DOHH2 (cell line): ENCODE measurements at regions not wholly inside any gene's neighbourhood (a gene's known extent, or its start where the extent isn't known, plus 50 kb on each side); places are given as distances from the start of the nearest gene placed in this dataset.

Source experiments
- H3F3A ChIP-seq: fragments of 200-600 bp; sonication (generic), shearing (Covaris generic); 2 replicates; pipeline ENCODE4 v1.6.0; 2016; ENCODE audit warnings: antibody characterized with exemption, mild to moderate bottlenecking; ENCODE audit not compliant: control insufficient read depth, insufficient read depth
- H3K27ac ChIP-seq: fragments of 200-600 bp; sonication (generic); 2 replicates; pipeline ENCODE4 v1.5.1; 2014; ENCODE audit warnings: low read depth, mild to moderate bottlenecking, low read length, moderate library complexity
- H3K27me3 ChIP-seq: fragments of 200-600 bp; sonication (generic); 2 replicates; pipeline ENCODE4 v1.6.1; 2014; ENCODE audit warnings: mild to moderate bottlenecking, low read length, mixed read lengths; ENCODE audit not compliant: control insufficient read depth
- H3K36me3 ChIP-seq: fragments of 200-600 bp; sonication (generic); 2 replicates; pipeline ENCODE4 v1.6.1; 2014; ENCODE audit warnings: mild to moderate bottlenecking, low read length, moderate library complexity, mixed read lengths; ENCODE audit not compliant: control insufficient read depth
- H3K4me1 ChIP-seq: fragments of 200-600 bp; sonication (generic); 2 replicates; pipeline ENCODE4 v1.6.1; 2014; ENCODE audit warnings: mild to moderate bottlenecking, low read length, mixed read lengths; ENCODE audit not compliant: control insufficient read depth
- H3K4me2 ChIP-seq: fragments of 200-600 bp; sonication (generic); 2 replicates; pipeline ENCODE4 v1.6.0; 2014; ENCODE audit warnings: mild to moderate bottlenecking, low read length, moderate library complexity
- H3K4me3 ChIP-seq: fragments of 200-600 bp; sonication (generic); 2 replicates; pipeline ENCODE4 v1.5.1; 2014; ENCODE audit warnings: mild to moderate bottlenecking, low read length, mixed read lengths
- H3K79me2 ChIP-seq: fragments of 200-600 bp; sonication (generic); 2 replicates; pipeline ENCODE4 v1.6.1; 2014; ENCODE audit warnings: mild to moderate bottlenecking, low read length, mixed read lengths; ENCODE audit not compliant: control insufficient read depth
- H3K9me2 ChIP-seq: fragments of 200-600 bp; sonication (generic); replicated peaks from 2 replicates; pipeline ENCODE4 v1.6.1; 2014; ENCODE audit warnings: mild to moderate bottlenecking, low read length, mixed read lengths; ENCODE audit not compliant: control insufficient read depth
- H3K9me3 ChIP-seq: fragments of 200-600 bp; sonication (generic); 2 replicates; pipeline ENCODE4 v1.6.1; 2014; ENCODE audit warnings: antibody characterized with exemption, low read length, mixed read lengths; ENCODE audit not compliant: control insufficient read depth, insufficient read depth
- H4K20me1 ChIP-seq: fragments of 200-600 bp; sonication (generic); 2 replicates; pipeline ENCODE4 v1.6.0; 2014; ENCODE audit warnings: low read depth, mild to moderate bottlenecking, antibody characterized with exemption, low read length, moderate library complexity; ENCODE audit not compliant: control insufficient read depth, insufficient read depth
- EZH2phosphoT487 ChIP-seq: fragments of 200-600 bp; sonication (generic); IDR thresholded peaks from 2 replicates; pipeline ENCODE4 v1.6.1; 2017; ENCODE audit warnings: borderline replicate concordance, mild to moderate bottlenecking, antibody characterized with exemption, low read length, moderate library complexity, mixed read lengths
- TF ChIP-seq, protein P1 (sequence below): fragments of 200-600 bp; sonication (generic); IDR thresholded peaks from one replicate; pipeline ENCODE4 v1.5.1; 2014; ENCODE audit warnings: antibody characterized with exemption, mild to moderate bottlenecking, low read depth, low read length; ENCODE audit not compliant: poor library complexity, severe bottlenecking

DNA sequence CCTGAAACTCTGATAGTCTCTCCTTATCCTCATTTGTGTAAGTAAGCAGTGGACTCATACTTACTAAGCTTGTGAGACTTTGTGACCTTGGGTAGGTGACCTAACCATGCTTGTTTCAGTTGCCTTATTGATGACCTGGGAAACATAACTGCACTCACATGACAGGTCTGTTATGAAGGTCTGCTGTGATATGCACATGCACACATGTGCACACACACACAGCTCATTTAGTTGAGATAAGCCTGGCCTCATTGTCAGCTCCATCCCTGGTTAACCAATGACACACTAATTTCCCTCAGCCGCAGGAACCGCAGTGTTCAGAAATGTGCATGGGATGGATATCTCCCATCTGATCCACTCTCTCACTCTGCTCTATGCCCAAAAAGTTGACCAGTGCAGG, 177.2 kb downstream of the GPAM start:
- Histone ChIP-seq H3K79me2 (no peaks in the 10 kb centered on the region), H3K9me3 (no peaks in the 10 kb centered on the region), H3K27me3 (no peaks in the 10 kb centered on the region), H3K4me2 (no peak overlapping the region), H3K36me3 (no peaks in the 10 kb centered on the region), H3K9me2 (no peaks in the 10 kb centered on the region), H3K4me3 (no peak overlapping the region), H4K20me1 (no peaks in the 10 kb centered on the region), H3K27ac (no peak overlapping the region), H3K4me1 (no peaks in the 10 kb centered on the region), H3F3A (no peaks in the 10 kb centered on the region)
- TF ChIP-seq, protein P1, sequence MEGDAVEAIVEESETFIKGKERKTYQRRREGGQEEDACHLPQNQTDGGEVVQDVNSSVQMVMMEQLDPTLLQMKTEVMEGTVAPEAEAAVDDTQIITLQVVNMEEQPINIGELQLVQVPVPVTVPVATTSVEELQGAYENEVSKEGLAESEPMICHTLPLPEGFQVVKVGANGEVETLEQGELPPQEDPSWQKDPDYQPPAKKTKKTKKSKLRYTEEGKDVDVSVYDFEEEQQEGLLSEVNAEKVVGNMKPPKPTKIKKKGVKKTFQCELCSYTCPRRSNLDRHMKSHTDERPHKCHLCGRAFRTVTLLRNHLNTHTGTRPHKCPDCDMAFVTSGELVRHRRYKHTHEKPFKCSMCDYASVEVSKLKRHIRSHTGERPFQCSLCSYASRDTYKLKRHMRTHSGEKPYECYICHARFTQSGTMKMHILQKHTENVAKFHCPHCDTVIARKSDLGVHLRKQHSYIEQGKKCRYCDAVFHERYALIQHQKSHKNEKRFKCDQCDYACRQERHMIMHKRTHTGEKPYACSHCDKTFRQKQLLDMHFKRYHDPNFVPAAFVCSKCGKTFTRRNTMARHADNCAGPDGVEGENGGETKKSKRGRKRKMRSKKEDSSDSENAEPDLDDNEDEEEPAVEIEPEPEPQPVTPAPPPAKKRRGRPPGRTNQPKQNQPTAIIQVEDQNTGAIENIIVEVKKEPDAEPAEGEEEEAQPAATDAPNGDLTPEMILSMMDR = no peak
- TF ChIP-seq EZH2phosphoT487 = no peak

DNA sequence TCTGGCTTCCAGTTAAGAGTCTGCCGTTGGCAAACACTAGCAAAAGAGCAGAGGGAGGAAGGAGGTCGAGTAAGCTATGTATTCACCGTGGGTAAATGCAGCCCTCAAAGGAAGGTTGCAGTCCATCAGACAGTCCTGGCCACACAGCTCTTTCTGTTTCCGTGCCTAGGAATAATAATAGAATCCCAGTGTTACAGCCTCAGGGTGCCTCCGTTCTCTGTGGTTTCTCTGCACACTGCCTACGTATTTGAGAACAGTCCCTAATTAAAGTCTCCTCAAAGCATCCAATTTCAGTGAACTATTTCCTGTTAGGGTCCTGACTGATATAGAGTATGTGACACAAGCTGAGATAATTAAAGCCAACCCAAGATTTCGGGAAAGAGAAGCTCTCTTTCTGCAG, 176.7 kb downstream of the GPAM start:
- H3K4me3 ChIP-seq = no peak overlapping the region
- H3K4me2 ChIP-seq = no peak overlapping the region
- TF ChIP-seq, protein P1 = no peak
- no peak for TF ChIP-seq EZH2phosphoT487

DNA sequence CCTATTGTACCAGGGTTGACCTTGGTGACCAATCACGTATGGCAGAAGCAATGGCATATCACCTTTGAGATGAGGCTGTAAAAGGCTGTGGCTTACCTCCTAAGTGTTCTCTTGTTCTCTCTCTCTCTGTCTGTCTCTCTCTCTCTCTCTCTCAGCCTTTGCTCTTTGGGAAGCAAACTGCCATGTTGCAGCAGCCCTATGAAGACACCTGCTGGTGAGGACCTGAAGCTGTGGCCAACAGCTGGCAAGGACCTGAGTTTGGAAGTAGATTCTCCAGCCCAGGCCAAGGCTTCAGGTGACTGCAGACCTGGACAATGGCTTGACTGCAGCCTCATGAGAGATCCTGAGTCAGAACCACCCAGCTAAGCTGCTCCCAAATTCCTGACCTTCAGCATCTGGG, 161.4 kb downstream of the GPAM start:
- Histone ChIP-seq H3K4me2 (no peak overlapping the region), H3K4me3 (no peak overlapping the region), H3K79me2 (no peaks in the 10 kb centered on the region), H3K4me1 (no peaks in the 10 kb centered on the region), H4K20me1 (no peaks in the 10 kb centered on the region), H3K9me3 (no peaks in the 10 kb centered on the region), H3K36me3 (no peaks in the 10 kb centered on the region), H3K9me2 (no peaks in the 10 kb centered on the region), H3K27ac (no peak overlapping the region), H3K27me3 (no peaks in the 10 kb centered on the region), H3F3A (no peaks in the 10 kb centered on the region)
- TF ChIP-seq EZH2phosphoT487 = no peak
- TF ChIP-seq, protein P1 = no peak

More for the DNA sequence above, 176.7 kb downstream of the GPAM start:
- Histone ChIP-seq H3K79me2 (no peaks in the 10 kb centered on the region), H3F3A (no peaks in the 10 kb centered on the region), H3K27me3 (no peaks in the 10 kb centered on the region), H3K4me1 (no peaks in the 10 kb centered on the region), H3K27ac (no peak overlapping the region), H3K36me3 (no peaks in the 10 kb centered on the region), H3K9me2 (no peaks in the 10 kb centered on the region), H3K9me3 (no peaks in the 10 kb centered on the region), H4K20me1 (no peaks in the 10 kb centered on the region)

DNA sequence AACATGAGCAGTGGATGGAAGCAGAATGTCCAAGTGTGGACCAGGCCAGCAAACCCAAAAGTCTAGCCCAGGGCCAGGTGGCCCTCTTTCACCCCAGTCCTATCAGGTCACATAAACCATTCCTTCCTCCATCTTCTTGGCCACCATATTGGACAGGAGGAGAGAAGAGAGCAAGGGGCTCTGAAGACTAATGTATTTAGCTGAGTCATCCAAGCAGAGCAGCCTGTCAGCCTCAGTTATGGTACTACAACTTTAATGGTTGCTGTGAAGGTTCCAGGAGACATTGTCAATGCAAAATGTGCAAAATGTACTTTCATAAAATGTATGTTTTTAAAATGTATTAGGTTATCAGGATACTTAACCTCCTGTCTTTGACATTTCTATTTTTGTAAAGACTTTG, 159.5 kb downstream of the GPAM start:
- H3K36me3 ChIP-seq = no peaks in the 10 kb centered on the region
- no peaks in the 10 kb centered on the region for H3K9me3 ChIP-seq
- H3K4me2 ChIP-seq = no peak overlapping the region
- no peak overlapping the region for H3K27ac ChIP-seq
- no peaks in the 10 kb centered on the region for H3K9me2 ChIP-seq
- H3F3A ChIP-seq = no peaks in the 10 kb centered on the region
- H4K20me1 ChIP-seq = no peaks in the 10 kb centered on the region
- no peak overlapping the region for H3K4me3 ChIP-seq
- H3K79me2 ChIP-seq = no peaks in the 10 kb centered on the region
- TF ChIP-seq EZH2phosphoT487 = no peak
- TF ChIP-seq, protein P1 = no peak
- H3K4me1 ChIP-seq = no peaks in the 10 kb centered on the region
- no peaks in the 10 kb centered on the region for H3K27me3 ChIP-seq
